GM21526 (cell line): ENCODE measurements at regions not wholly inside any gene's neighbourhood (a gene's known extent, or its start where the extent isn't known, plus 50 kb on each side); places are given as distances from the start of the nearest gene placed in this dataset.
"Not testable (repeated sequence)": the region's sequence is repeated elsewhere in the genome, so short reads cannot be mapped to it uniquely, and the experiment has no call there.

ENCODE experiments used
- ATAC-seq: cut with Tn5 transposase; IDR thresholded peaks from one replicate; pipeline ENCODE4 v1.9.1; 2021; ENCODE audit warnings: moderate library complexity; ENCODE audit not compliant: unreplicated experiment, low FRiP score

- no peak for ATAC-seq
Observed at GRCh38 chr7:37545619-37546534, 97.2 kb upstream of the ELMO1 start.

DNA sequence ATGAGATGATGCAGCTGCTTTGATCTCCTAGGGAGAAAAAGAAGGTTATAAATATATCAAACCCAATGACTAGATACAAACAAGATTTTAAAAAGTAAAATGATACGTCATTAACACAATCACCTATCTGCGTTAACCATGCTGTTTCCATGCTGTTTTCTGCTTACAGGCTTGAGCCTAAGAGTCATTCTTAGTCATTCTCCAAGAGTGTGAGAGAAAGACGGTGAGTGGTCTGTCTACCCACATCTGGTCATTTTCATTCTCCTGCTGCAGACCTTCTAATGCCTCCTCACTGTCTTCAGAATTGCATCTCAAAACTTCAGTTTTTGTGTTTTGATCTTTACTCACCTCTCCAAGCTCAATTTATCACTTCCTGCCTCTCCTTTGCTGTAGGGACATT, 98.0 kb upstream of the ELMO1 start:
- no peak for ATAC-seq

- no peak for ATAC-seq
Observed at GRCh38 chr7:37549076-37549931, 100.6 kb upstream of the ELMO1 start.

DNA sequence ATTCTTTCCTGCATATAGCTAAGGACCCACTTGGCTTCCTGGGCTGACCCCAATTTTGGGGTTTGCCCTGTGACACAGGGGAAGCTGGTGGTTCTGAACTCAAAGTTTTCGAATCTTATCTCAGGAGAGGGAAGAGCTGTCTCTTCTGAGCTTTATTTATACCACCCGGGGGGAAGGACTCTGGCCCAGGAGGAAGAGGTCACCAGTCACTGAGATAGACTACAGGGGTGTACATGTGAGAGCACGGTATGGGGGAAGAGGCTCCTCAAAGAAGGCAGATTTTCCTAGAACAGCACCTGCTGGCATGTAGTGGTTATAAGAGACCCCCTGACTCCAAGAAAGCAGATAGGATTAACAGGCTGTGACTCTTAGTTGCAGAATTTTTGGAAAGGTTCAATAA, 101.8 kb upstream of the ELMO1 start:
- no peak for ATAC-seq

- no peak for ATAC-seq
Observed at GRCh38 chr7:37550872-37551271, 102.2 kb upstream of the ELMO1 start.

GRCh38 chr7:37552030-37552429, 103.4 kb upstream of the ELMO1 start:
- no peak for ATAC-seq

DNA sequence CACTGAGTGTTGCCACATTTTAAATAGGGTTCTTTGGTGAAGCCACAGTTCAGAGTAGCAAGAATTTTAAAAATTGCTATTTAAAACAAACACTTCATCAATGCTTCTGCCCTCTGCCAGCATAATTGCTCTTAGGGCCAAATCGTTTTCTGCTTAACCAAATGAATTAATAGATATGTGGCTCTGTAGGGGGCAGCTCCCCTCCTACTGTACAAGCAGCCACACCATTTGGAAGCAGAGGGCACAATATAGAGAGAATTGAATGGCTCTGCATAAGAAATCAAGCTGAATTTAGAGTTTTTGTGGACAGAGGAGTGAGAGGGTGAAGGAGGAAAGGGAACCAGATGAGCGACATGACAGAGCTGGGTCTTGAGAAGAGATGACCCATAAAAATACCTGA, 103.8 kb upstream of the ELMO1 start:
- not testable (repeated sequence) for ATAC-seq

DNA sequence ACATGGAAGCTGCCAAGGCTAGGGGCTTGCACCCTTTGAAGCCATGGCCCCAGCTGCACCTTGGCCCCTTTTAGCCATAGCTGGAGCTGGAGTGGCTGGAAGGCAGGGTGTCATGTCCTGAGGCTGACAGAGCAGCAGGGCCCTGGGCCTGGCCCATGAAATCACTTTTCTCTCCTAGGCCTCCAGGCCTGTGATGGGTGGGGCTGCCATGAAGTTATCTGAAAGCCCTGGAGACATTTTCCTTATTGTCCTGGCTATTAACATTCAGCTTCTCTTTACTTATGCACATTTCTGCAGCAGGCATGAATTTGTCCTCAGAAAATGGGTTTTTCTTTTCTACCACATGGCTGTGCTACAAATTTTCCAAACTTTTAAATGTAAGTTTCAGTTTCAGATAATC, 106.9 kb upstream of the ELMO1 start:
- ATAC-seq: no peak

DNA sequence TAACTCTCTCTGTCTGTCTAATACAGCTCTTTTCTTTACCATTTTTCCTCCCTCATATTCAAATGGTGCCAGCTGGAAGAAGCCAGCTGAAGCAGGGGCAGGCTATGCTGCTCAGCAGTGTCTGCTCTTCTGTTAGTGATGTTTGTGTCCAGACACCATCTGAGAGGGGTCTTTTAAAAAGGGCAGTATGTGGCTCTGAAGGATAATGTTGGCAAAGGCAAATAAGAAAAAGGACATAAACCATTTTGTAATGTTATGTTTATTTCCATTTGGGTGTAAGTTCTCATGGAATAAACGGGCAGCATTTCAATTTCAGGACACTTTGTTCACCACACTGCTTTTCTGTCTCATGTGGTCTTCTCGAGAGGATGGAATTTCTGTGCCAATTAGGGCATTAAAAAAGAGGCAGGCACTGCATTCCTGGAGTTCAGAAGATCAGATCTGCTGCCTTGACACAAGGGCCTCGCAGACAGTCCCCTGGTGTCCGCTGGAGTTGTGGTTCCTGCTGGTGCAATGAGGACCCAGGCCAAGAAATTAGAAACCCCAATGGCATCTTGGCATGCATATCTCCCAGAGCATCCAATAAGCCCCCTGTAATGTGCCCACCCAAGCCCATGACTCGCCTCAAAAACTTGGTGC, 109.0 kb upstream of the ELMO1 start:
- no peak for ATAC-seq

DNA sequence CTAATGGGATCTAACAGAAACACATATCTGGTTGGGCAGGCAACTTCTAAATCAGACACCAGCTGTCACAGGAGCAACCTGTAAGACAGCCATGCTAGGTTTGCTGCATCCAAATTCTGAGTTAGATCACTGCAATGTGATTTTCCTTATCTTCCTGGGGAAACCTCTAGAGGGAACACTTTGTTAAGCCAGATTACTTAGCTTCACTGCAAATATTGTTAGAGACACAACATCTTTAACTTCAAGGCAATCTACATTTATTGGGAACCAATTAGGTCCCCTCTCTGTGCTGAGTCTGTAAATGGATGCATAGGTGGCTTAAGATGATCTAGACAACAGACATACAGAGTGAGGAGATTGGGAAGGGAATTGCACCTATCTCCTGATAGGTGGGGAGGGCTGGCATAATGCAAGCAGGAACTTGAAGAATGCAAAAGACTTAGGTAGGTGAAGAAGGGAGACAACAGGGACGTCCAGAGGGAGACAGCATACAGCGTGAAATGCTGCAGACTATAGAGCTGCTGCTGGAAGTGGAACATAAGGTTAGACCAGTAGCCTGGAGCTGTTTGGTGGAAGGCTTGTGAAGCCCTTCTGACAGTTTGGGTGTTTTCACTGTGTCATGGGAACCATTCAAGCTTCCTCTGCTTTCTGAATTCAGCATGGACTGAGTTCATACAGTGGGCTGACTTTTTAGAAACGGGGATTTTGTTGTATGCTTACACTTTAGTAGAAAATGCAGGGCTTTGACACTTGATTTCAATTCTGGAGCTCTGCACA, 109.8 kb upstream of the ELMO1 start:
- ATAC-seq: no peak

GRCh38 chr7:37570145-37570544, 113.4 kb upstream of the GPR141 start:
- no peak for ATAC-seq

GRCh38 chr7:37571806-37572205, 111.8 kb upstream of the GPR141 start:
- no peak for ATAC-seq

DNA sequence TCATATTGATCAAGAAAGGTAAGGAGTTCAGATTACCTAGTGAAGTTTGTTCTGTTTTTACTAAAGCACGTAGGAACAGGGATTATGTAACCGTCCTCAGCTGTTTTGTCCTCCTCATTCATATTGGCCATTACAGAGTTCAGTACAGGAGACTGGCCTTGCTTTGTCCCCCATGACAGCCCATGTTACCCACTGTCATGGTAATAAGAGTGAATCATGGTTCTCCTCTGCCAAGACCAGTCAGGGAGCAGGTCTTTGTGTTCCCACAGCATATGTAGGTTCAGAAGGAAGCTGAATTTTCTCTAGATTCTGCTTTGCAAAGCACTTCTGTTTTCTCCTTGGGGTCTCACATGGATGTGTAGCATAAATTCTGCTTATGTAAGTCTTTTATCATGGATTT, 106.2 kb upstream of the GPR141 start:
- no peak for ATAC-seq

GRCh38 chr7:37577901-37578300, 105.7 kb upstream of the GPR141 start:
- no peak for ATAC-seq

- ATAC-seq: no peak
Observed at GRCh38 chr7:37578350-37578749, 105.2 kb upstream of the GPR141 start.

- ATAC-seq: no peak
Observed at GRCh38 chr7:37580376-37580775, 103.2 kb upstream of the GPR141 start.

- not testable (repeated sequence) for ATAC-seq
Observed at GRCh38 chr7:37584651-37585463, 98.7 kb upstream of the GPR141 start.

- ATAC-seq: no peak
Observed at GRCh38 chr7:37590824-37591223, 92.7 kb upstream of the GPR141 start.

DNA sequence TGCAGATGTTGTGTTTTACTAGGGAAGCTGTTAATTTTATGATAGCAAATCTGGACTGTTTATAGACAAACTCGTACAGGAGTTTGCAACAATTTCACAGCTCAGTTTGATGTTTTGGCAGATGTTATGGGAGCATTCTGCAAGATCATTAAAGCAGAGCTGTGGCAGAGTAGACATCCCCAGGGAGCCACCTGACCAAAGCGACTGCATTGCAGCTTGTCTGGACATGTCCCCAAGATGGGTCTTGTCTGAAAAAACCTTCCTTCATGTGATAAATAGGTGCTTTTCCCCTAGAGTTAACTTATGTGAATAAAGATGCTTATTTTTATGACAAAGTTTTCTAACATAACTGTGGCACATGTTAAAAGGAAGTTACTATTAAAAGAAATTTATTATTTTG, 91.2 kb upstream of the GPR141 start:
- no peak for ATAC-seq

DNA sequence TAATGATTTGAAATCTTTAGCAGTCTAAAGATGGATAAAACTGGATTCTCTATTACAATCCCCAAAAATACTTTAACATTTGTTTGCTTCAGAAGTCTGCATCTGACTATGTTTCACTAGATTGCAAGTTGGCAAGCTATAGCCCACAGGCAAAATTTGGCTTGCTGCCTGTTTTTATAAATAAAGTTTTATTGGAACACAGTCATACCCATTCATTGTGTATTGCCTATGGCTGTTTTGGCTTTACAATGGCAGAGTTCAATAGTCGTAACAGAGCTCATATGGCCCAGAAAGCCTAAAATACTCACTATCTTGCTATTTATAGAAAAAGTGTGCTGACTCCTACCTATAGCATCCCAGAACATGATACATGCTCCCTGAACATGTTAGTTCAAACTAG, 89.0 kb upstream of the GPR141 start:
- no peak for ATAC-seq
